Neural progenitor cell (in vitro differentiated cells): ENCODE measurements at regions not wholly inside any gene's neighbourhood (a gene's known extent, or its start where the extent isn't known, plus 50 kb on each side); places are given as distances from the start of the nearest gene placed in this dataset.

Experiments used
- DNase-seq: peaks from one replicate; pipeline ENCODE4 v3.0.0-alpha.2; 2016; ENCODE audit warnings: low spot score
- H2AFZ ChIP-seq: fragments of 200-600 bp; sonication (generic); replicated peaks from 2 replicates; pipeline ENCODE4 v1.6.1; 2016; ENCODE audit warnings: antibody characterized with exemption
- H3F3A ChIP-seq: fragments of 200-600 bp; sonication (generic); 2 replicates; pipeline ENCODE4 v1.6.1; 2016; ENCODE audit warnings: antibody characterized with exemption, low read depth
- H3K27ac ChIP-seq: fragments of 200-600 bp; sonication (generic); 2 replicates; pipeline ENCODE4 v1.5.1; 2016; ENCODE audit warnings: mild to moderate bottlenecking
- H3K27me3 ChIP-seq: fragments of 200-600 bp; sonication (generic); 2 replicates; pipeline ENCODE4 v1.6.1; 2016; ENCODE audit warnings: mild to moderate bottlenecking, moderate library complexity
- H3K36me3 ChIP-seq: fragments of 200-600 bp; sonication (generic); 2 replicates; pipeline ENCODE4 v1.5.1; 2016
- H3K4me1 ChIP-seq: fragments of 200-600 bp; sonication (generic); 2 replicates; pipeline ENCODE4 v1.6.1; 2016; ENCODE audit warnings: mixed run types
- H3K4me2 ChIP-seq: fragments of 200-600 bp; sonication (generic); 2 replicates; pipeline ENCODE4 v1.6.1; 2016
- H3K4me3 ChIP-seq: fragments of 200-600 bp; sonication (generic); 2 replicates; pipeline ENCODE4 v1.5.1; 2016
- H3K79me2 ChIP-seq: fragments of 200-600 bp; sonication (generic); 2 replicates; pipeline ENCODE4 v1.6.1; 2016; ENCODE audit warnings: low read depth
- H3K9ac ChIP-seq: fragments of 200-600 bp; sonication (generic); 2 replicates; pipeline ENCODE4 v1.6.1; 2016
- H3K9me3 ChIP-seq: fragments of 200-600 bp; sonication (generic); 2 replicates; pipeline ENCODE4 v1.5.1; 2016; ENCODE audit warnings: low read depth
- H4K20me1 ChIP-seq: fragments of 200-600 bp; sonication (generic); 2 replicates; pipeline ENCODE4 v1.6.1; 2016; ENCODE audit warnings: low read depth
- H3K27ac Mint-ChIP-seq: 3 replicates; pipeline ENCODE4 v1.8.0; 2021; ENCODE audit warnings: mixed read lengths
- H3K27me3 Mint-ChIP-seq: 2 replicates; pipeline ENCODE4 v1.8.0; 2022; ENCODE audit warnings: low read depth, mild to moderate bottlenecking, inconsistent platforms, moderate library complexity, mixed read lengths; ENCODE audit not compliant: insufficient read depth
- H3K36me3 Mint-ChIP-seq: 3 replicates; pipeline ENCODE4 v1.8.0; 2021; ENCODE audit warnings: mixed read lengths
- H3K4me1 Mint-ChIP-seq: 3 replicates; pipeline ENCODE4 v1.8.0; 2021; ENCODE audit warnings: mixed read lengths
- H3K4me3 Mint-ChIP-seq: 3 replicates; pipeline ENCODE4 v1.8.0; 2021; ENCODE audit warnings: mild to moderate bottlenecking, moderate library complexity, mixed read lengths
- H3K9me3 Mint-ChIP-seq: 3 replicates; pipeline ENCODE4 v1.8.0; 2020; ENCODE audit warnings: mixed read lengths
- CTCF ChIP-seq: fragments of 200-600 bp; sonication (generic); IDR thresholded peaks from 2 replicates; pipeline ENCODE4 v1.5.1; 2017; ENCODE audit warnings: antibody characterized with exemption, mild to moderate bottlenecking
- EZH2 ChIP-seq: fragments of 200-600 bp; sonication (generic); IDR thresholded peaks from 2 replicates; pipeline ENCODE4 v1.6.1; 2017; ENCODE audit warnings: antibody characterized with exemption, mild to moderate bottlenecking, moderate library complexity
- EZH2phosphoT487 ChIP-seq: fragments of 200-600 bp; sonication (generic); IDR thresholded peaks from 2 replicates; pipeline ENCODE4 v1.6.1; 2017; ENCODE audit warnings: antibody characterized with exemption

- no peak overlapping the region for H3K4me3 ChIP-seq
- H4K20me1 ChIP-seq, result no peaks in the 10 kb centered on the region
- H3K9ac ChIP-seq, result no peak overlapping the region
- TF ChIP-seq EZH2phosphoT487 (no peak), EZH2 (no peak), CTCF (no peak)
- H2AFZ ChIP-seq, result no peak overlapping the region
- Mint-ChIP-seq H3K36me3 (peaks cover 5% of the 10 kb centered on the region), H3K4me3 (no peak overlapping the region), H3K27me3 (no peaks in the 10 kb centered on the region), H3K4me1 (peaks cover 4% of the 10 kb centered on the region), H3K9me3 (peaks cover 4% of the 10 kb centered on the region), H3K27ac (no peak overlapping the region)
- H3K79me2 ChIP-seq, result no peaks in the 10 kb centered on the region
- no peak overlapping the region for H3K27ac ChIP-seq
- no peak overlapping the region for H3K4me2 ChIP-seq
- no peaks in the 10 kb centered on the region for H3K36me3 ChIP-seq
- no peak for DNase-seq
- H3K9me3 ChIP-seq, result no peaks in the 10 kb centered on the region
- no peaks in the 10 kb centered on the region for H3F3A ChIP-seq
- no peaks in the 10 kb centered on the region for H3K4me1 ChIP-seq
- no peaks in the 10 kb centered on the region for H3K27me3 ChIP-seq
These were observed 193.9 kb upstream of the ID4 start for GRCh38 chr6:19643287-19643686.

- peaks cover 4% of the 10 kb centered on the region for H3K9me3 Mint-ChIP-seq
These were observed 193.5 kb upstream of the ID4 start for GRCh38 chr6:19643713-19644112.

GRCh38 chr6:19655744-19656143, 181.4 kb upstream of the ID4 start:
- H3K9ac ChIP-seq, result no peak overlapping the region

More at GRCh38 chr6:19643713-19644112, 193.5 kb upstream of the ID4 start:
- Mint-ChIP-seq H3K27ac (no peak overlapping the region), H3K4me1 (peaks cover 4% of the 10 kb centered on the region), H3K4me3 (no peak overlapping the region), H3K27me3 (no peaks in the 10 kb centered on the region), H3K36me3 (peaks cover 4% of the 10 kb centered on the region)
- Histone ChIP-seq H3K27ac (no peak overlapping the region), H3K9me3 (no peaks in the 10 kb centered on the region), H3F3A (no peaks in the 10 kb centered on the region), H4K20me1 (no peaks in the 10 kb centered on the region), H3K4me2 (no peak overlapping the region), H3K9ac (no peak overlapping the region), H3K79me2 (no peaks in the 10 kb centered on the region), H3K27me3 (no peaks in the 10 kb centered on the region), H3K36me3 (no peaks in the 10 kb centered on the region), H2AFZ (no peak overlapping the region), H3K4me1 (no peaks in the 10 kb centered on the region), H3K4me3 (no peak overlapping the region)
- no peak for DNase-seq
- TF ChIP-seq EZH2 (no peak), CTCF (no peak), EZH2phosphoT487 (no peak)

More at GRCh38 chr6:19655744-19656143, 181.4 kb upstream of the ID4 start:
- Histone ChIP-seq H3K27ac (no peak overlapping the region), H4K20me1 (no peaks in the 10 kb centered on the region), H3K9me3 (no peaks in the 10 kb centered on the region), H3K4me2 (no peak overlapping the region), H3K36me3 (no peaks in the 10 kb centered on the region), H3F3A (no peaks in the 10 kb centered on the region), H3K4me1 (no peaks in the 10 kb centered on the region), H3K4me3 (no peak overlapping the region), H2AFZ (no peak overlapping the region), H3K27me3 (no peaks in the 10 kb centered on the region), H3K79me2 (no peaks in the 10 kb centered on the region)
- Mint-ChIP-seq H3K36me3 (peaks cover 10% of the 10 kb centered on the region), H3K27ac (no peak overlapping the region), H3K4me3 (no peak overlapping the region), H3K27me3 (no peaks in the 10 kb centered on the region), H3K9me3 (peaks cover 14% of the 10 kb centered on the region), H3K4me1 (no peaks in the 10 kb centered on the region)
- no peak for DNase-seq
- TF ChIP-seq EZH2phosphoT487 (no peak), EZH2 (no peak), CTCF (no peak)
